ENCODE measurements at regions not wholly inside any gene's neighbourhood (a gene's known extent, or its start where the extent isn't known, plus 50 kb on each side); places are given as distances from the start of the nearest gene placed in this dataset.
"Not testable (repeated sequence)": the region's sequence is repeated elsewhere in the genome, so short reads cannot be mapped to it uniquely, and the experiment has no call there.

DNA sequence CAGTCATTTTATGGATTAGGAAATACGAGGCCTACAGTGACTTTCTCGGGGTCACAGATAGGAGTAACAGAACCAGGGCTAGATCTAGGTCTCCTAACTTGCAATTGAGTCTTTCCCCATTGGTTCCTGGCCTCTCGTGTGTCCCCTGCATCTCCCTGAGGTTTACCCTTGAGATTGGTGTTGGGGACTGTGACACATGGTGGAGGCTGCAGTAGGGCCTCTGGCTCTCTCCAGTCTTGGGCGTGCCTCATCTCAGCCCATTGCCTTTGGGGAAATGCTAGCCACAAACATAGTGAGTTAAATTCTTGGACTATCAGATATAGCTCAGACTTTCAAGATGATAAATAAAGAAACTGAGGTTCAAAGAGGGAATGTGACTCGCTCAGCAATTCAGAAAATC, 212.1 kb downstream of the KCNRG start:
- no peak for FAIRE-seq
- DNase-seq (ENCODE audit: low spot score): no peak

GRCh38 chr13:50228527-50228926, 213.3 kb downstream of the KCNRG start:
- DNase-seq (ENCODE audit: low spot score) (no peak), FAIRE-seq (no peak)

- DNase-seq (ENCODE audit: low spot score) (no peak), FAIRE-seq (no peak)
Measured at GRCh38 chr13:50229960-50230661, 214.9 kb downstream of the KCNRG start.

DNA sequence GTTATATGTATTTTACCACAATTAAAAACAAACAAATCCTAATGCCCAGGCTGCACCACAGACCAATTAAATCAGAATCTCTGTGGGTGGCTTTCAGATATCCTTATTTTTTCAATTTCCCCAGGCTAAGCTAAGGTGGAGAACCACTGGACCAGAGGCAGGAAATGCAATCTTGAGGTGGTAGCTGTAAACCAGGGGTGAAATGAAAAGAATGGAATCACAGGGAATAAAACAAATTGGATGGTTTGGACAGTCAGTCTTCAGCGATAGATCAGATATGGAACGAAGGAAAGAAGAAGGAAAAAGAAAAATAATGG, 215.4 kb downstream of the KCNRG start:
- FAIRE-seq (no peak), DNase-seq (ENCODE audit: low spot score) (no peak)

DNA sequence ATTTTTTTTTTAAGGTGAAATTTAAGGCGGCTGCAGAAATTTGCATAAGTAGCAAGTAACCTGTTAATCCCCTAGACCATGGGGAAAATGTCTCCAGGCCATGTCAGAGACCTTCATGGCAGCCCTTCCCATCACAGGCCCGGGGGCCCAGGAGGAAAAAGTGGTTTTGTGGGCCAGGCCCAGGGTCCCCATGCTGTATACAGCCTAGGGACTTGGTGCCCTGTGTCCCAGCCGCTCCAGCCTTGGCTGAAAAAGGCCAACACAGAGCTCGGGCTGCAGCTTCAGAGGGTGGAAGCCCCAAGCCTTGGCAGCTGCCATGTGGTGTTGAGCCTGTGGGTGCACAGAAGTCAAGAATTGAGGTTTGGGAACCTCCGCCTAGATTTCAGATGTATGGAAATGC, 218.3 kb downstream of the KCNRG start:
- DNase-seq (ENCODE audit: low spot score); FAIRE-seq: not testable (repeated sequence)

- FAIRE-seq: no peak
- DNase-seq (ENCODE audit: low spot score): no peak
Measured at GRCh38 chr13:50235604-50236342, 220.5 kb downstream of the KCNRG start.

GRCh38 chr13:50236898-50237318, 221.7 kb downstream of the KCNRG start:
- FAIRE-seq: no peak
- DNase-seq (ENCODE audit: low spot score): no peak

DNA sequence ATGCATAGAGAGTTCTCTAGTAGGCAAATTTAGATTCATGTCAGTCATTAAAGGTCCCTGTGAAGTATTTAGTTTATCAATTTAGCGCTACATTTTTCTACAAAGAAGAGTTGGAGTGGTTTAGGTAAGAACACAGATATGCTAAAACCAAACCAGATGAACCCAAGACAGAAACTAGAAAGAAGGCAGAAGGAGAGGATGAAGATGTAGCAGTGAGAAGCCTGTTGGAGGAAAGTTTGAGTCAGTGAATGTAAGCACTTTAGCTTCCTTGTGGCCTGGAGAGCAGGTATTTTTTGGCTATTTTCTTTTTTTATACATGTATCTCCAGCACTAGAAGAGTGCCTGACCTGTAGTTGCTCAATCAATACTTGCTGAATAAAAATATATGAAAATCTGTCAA, 223.7 kb downstream of the KCNRG start:
- FAIRE-seq: no peak
- DNase-seq (ENCODE audit: low spot score): no peak

DNA sequence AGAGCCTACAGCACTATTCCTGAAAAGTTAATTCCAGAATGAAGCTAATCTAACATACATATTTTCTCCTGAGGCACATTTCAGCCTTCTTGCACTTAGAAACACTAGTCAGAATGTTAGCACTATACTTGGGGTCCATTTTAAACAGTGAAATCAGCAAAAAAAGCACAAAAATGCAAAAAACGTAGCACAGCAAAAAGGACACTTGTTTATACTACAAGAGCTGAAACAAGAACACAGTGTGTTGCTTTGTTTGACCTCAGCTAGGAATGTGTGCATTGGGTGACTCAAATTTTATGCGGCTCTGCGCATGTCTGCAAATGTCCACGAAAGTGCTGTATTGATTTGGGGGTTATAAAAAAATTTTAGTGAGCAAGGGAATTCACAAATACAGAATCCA, 226.2 kb downstream of the KCNRG start:
- FAIRE-seq: no peak
- no peak for DNase-seq (ENCODE audit: low spot score)

DNA sequence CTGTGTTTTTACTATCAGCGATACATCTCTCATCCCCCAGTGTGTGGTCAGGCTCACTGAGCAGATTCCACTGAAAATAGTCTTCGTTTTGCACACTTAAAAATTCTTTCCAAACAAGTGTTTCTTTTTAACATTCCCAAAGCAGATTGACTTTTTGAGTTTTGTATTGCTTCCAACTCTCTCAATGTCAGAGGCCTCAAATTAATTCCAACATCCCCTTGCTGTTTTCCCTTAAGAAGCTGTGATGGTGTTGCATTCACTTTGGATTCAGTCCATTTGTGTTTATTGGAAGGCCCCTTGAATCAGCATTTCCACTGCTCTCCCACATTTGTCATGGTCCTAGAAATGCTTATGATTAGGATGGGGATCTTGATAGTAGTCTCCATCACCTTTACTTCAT, 228.7 kb downstream of the KCNRG start:
- DNase-seq (ENCODE audit: low spot score) (no peak), FAIRE-seq (no peak)

DNA sequence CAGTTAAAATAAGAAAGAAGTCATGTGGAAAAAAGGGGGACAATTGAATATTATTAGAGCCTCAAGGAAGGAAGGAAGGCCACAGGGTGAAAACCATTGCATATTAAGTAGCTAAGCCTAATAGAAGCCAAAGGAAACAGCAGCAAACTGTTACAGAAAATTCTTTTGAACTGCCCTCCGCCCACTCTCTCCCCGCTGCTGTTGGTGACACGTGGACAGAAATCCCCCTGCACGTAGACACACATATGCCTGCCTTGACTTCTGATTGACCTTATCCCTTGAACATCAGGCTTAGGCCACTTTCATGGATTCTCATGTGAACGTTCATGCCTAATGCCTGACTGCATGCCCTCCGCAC, 229.1 kb downstream of the KCNRG start:
- FAIRE-seq (no peak), DNase-seq (ENCODE audit: low spot score) (no peak)

DNA sequence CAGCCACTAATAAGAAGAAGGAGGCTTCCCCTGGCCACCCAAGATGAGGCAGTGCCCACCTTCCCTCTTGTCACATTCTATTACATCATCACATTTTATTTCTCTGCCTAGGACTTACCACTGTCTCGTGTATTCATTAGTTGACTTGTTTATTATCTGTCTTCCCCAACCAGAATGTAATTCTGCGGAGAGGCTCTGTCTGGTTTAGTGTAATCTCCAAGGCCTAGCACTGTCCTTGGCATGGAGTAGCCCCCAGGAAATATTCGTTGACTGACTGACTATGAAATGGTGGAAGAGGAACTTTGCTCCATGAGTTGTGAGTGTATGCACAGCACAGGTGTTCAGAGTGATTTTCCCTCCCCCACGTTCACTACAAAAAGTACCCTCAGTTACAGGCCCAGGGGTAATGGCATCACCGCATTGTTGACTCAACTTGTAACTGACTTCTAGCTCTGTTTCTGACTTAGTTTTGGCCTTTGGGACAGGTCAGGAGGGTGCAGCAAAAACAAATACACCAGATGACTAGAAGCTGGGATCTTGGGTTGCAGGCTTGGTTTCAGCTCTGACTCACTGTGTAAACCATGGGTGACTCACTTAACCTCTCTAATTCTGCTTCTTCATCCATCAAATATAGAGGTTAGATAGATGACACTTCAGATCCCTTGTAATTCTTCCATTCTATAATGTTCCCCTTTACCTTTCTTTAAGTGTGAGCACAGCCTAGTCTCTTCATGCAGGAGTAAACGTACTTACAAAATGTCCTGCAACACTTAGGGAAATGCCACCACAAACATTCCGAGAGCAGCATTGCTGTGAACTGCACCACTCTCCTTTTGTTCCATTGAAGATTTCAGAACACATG, 229.7 kb downstream of the KCNRG start:
- DNase-seq (ENCODE audit: low spot score): peak; percentile 92
- FAIRE-seq: peak; percentile 96

- FAIRE-seq (no peak), DNase-seq (ENCODE audit: low spot score) (no peak)
Measured at GRCh38 chr13:50247223-50247622, 232.0 kb downstream of the KCNRG start.

DNA sequence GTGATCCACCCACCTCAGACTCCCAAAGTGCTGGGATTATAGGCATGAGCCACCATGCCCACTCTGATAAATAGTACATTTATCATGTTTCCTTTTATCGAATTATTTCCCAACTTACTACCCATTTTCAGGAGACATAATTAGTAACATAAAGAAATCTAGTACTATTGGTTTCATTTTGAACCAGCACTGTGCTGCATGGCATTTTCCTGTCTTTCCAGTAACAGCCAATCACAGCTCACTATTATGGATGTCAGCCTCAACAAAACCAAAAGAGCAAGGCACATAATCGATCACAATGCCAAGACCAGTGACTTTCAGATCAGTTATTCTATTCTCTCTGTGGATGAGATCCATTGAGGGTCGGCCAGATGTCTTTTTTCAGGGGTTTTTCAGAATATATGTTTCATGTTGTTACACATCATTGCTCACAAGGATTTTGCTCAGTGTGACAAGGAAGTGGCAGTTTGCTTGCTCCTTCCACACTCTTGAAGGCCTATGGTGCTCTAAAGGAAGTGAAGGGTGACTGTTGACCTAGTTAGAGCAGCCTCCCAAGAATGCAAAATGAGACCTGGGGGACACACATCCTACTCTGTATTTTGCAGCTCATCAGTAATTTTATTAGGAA, 233.4 kb downstream of the KCNRG start:
- FAIRE-seq: no peak

DNA sequence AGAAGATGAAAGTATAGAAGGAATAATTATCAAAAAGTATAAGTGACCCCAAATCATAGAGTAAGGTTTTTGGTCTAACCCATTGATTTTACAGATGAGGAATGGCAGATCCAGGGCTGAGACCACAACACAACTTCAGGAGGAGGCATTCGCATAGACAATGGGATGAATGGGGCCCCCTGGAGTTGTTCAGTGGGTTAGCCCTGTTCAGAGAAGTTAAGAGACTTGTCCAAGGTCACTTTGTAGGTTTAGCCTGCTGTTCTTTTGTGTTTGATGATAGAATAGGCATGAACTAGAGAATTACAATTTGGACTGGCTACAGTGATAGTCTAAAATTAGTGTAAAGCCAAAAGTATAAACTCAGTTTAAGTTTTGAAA, 233.9 kb downstream of the KCNRG start:
- no peak for DNase-seq (ENCODE audit: low spot score)
- FAIRE-seq: no peak

More for the DNA sequence above, 233.4 kb downstream of the KCNRG start:
- DNase-seq (ENCODE audit: low spot score): peak; percentile 10

DNA sequence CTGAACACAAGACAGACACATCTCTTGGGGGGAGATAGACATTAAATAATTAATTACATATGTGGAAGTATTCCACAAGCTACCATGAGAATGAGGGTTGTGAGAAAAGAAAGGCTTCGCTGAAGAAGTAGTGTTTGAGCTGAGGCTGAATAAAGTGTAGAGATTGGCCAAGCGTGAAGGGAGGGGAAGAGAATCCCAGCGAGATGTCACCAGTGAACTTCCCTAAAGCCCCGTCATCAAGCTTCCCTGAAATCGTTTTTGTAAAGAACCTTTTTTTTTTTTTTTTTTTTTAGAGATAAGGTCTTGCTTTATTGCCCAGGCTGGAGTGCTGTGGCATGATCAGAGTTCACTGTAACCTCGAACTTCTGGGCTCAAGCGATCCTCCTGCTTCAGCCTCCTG, 235.2 kb downstream of the KCNRG start:
- DNase-seq (ENCODE audit: low spot score): no peak
- FAIRE-seq: no peak

DNA sequence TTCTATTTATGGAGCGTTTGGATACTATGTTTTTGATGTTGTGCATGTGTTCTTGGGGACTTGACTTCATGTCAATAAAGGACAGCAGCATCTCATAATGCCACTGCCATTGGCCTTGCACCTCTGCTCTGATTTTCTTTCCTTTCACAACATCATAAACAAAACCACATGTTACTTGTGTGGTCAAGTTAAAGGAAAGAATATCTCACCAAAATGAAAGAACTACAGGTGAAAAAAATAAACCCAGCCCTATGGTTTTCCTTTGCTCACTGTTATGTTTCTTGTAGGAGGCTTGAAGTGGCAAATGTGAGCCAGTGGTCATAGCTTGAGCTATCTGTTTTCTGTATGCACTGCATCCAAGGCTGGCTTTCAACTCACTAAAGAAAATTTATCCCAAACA, 240.4 kb downstream of the KCNRG start:
- DNase-seq (ENCODE audit: low spot score): no peak
- FAIRE-seq: no peak

DNA sequence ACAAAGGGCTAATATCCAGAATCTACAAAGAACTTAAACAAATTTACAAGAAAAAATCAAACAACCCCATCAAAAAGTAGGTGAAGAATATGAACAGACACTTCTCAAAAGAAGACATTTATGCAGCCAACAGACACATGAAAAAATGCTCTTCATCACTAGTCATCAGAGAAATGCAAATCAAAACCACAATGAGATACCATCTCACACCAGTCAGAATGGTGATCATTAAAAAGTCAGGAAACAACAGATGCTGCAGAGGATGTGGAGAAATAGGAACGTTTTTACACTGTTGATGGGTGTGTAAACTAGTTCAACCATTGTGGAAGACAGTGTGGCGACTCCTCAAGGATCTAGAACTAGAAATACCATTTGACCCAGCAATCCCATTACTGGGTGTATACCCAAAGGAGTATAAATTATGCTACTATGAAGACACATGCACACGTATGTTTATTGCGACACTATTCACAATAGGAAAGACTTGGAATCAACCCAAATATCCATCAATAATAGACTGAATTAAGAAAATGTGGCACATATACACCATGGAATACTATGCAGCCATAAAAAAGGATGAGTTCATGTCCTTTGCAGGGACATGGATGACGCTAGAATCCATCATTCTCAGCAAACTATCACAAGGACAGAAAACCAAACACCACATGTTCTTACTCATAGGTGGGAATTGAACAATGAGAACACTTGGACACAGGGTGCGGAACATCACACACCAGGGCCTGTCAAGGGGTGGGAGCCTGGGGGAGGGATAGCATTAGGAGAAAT, 241.5 kb downstream of the KCNRG start:
- not testable (repeated sequence) for FAIRE-seq

GRCh38 chr13:50257646-50258045, 242.4 kb downstream of the KCNRG start:
- no peak for DNase-seq (ENCODE audit: low spot score)
- FAIRE-seq: no peak

More for the DNA sequence above, 241.5 kb downstream of the KCNRG start:
- DNase-seq (ENCODE audit: low spot score): not testable (repeated sequence)

DNA sequence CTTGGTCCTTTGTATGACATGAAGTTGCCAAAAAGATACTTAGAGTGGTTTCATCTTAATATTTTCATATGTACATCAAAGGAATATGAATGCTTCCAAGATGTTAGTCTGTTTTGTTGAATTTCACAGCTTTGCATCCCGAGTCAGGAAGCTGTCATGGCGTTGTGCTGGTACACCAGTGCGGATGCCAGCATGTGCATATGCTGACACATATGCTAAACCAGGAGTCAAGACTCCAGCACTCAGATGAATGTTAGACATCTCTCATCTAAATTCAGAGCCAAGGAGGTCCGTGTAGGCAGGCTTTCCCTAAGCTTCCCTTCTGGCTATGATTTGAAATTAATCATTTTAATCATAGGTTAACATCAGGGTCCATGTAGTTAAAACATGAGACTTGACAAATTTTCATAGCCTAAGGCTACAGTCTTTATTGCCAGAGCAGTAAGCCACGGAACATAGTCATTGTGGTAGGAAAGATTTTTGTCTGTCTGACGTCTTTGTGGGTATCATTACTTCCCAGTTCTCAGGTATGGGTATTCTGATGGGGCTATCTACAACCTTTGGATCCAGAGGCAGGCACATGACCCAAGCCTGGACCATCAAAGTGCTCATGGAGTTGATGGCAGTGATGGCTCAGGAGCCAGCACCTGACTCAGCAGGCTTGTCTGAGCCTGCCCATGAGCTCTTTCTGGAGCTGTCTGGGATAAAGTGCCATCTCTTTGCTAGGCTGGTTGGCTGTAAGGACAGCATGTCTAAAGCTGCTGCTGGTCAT, 246.1 kb downstream of the KCNRG start:
- no peak for DNase-seq (ENCODE audit: low spot score)
- no peak for FAIRE-seq
